T-cell (primary cell): ENCODE measurements at regions not wholly inside any gene's neighbourhood (a gene's known extent, or its start where the extent isn't known, plus 50 kb on each side); places are given as distances from the start of the nearest gene placed in this dataset.

Source experiments
- ATAC-seq, 4 experiments: fragments of 200-7000 bp in 3 of 4; fragments of 150-1000 bp in 1 of 4; cut with Tn5 transposase; replicated peaks in 1 of 4; 1 replicate in 3 of 4; 2 replicates in 1 of 4; pipeline ENCODE4 v1.10.0; 2021; ENCODE audit warnings: moderate library complexity in 3 of 4, mild to moderate bottlenecking in 2 of 4, moderate number of reproducible peaks in 1 of 4
- CTCF ChIA-PET, 2 donors: fragments of 300-600 bp; sonication (Branson Sonifier 250); formaldehyde crosslinking; loops; one replicate each; lab custom pipeline; 2022; ENCODE audit warnings: antibody characterized with exemption in 2 of 2; lab: Charles Lee
- POLR2A ChIA-PET, 2 donors: fragments of 300-600 bp; sonication (Branson Sonifier 250); formaldehyde crosslinking; loops; one replicate each; lab custom pipeline; 2022; ENCODE audit warnings: antibody characterized with exemption in 2 of 2; lab: Charles Lee
- DNase-seq, 35 experiments: peaks; one replicate each; pipeline versions ENCODE4 v3.0.0 to v3.0.0-alpha.2; 2013 to 2023
- H3K27ac ChIP-seq: one replicate; pipeline ENCODE4 v1.5.1; 2013; ENCODE audit warnings: low read length
- H3K27me3 ChIP-seq, 2 experiments: replicated peaks in 1 of 2; 1 replicate in 1 of 2; 2 replicates in 1 of 2; pipeline versions ENCODE4 v1.6.1 to v1.7.0; 2013; ENCODE audit warnings: low read length in 1 of 2, mixed read lengths in 1 of 2; ENCODE audit not compliant: control insufficient read depth in 2 of 2, insufficient read depth in 2 of 2; ENCODE audit errors: extremely low read depth in 1 of 2
- H3K36me3 ChIP-seq, 2 donors: 1 replicate in 1 of 2; 2 replicates in 1 of 2; pipeline versions ENCODE4 v1.6.1 to v1.7.0; 2013; ENCODE audit warnings: low read length in 1 of 2; ENCODE audit not compliant: control insufficient read depth in 2 of 2, insufficient read depth in 1 of 2; ENCODE audit errors: extremely low read depth in 1 of 2
- H3K4me1 ChIP-seq, 2 experiments: 1 replicate in 1 of 2; 2 replicates in 1 of 2; pipeline versions ENCODE4 v1.6.1 to v1.7.0; 2013; ENCODE audit warnings: low read length in 2 of 2, mixed read lengths in 1 of 2; ENCODE audit not compliant: insufficient read depth in 2 of 2, control insufficient read depth in 1 of 2; ENCODE audit errors: extremely low read depth in 1 of 2
- H3K4me3 ChIP-seq, 2 donors: 1 replicate in 1 of 2; 2 replicates in 1 of 2; pipeline versions ENCODE4 v1.5.1 to v1.7.0; 2013; ENCODE audit warnings: mild to moderate bottlenecking in 2 of 2, low read length in 1 of 2, moderate library complexity in 1 of 2; ENCODE audit not compliant: control insufficient read depth in 1 of 2; ENCODE audit errors: extremely low read depth in 1 of 2
- H3K9me3 ChIP-seq: 2 replicates; pipeline ENCODE4 v1.7.0; 2013
- H3K27ac Mint-ChIP-seq, 2 donors: one replicate each; pipeline ENCODE4 v1.8.0; 2020 to 2021; ENCODE audit warnings: mild to moderate bottlenecking in 2 of 2, mixed read lengths in 2 of 2
- H3K27me3 Mint-ChIP-seq, 2 donors: one replicate each; pipeline ENCODE4 v1.8.0; 2021 to 2022; ENCODE audit warnings: mixed read lengths in 2 of 2
- H3K36me3 Mint-ChIP-seq: one replicate; pipeline ENCODE4 v1.8.0; 2021; ENCODE audit warnings: mixed read lengths
- H3K4me1 Mint-ChIP-seq, 3 donors: one replicate each; pipeline ENCODE4 v1.8.0; 2020 to 2022; ENCODE audit warnings: mixed read lengths in 3 of 3, mild to moderate bottlenecking in 1 of 3
- H3K4me3 Mint-ChIP-seq, 3 donors: one replicate each; pipeline ENCODE4 v1.8.0; 2020 to 2022; ENCODE audit warnings: mild to moderate bottlenecking in 3 of 3, mixed read lengths in 3 of 3, moderate library complexity in 3 of 3
- H3K9me3 Mint-ChIP-seq, 3 donors: one replicate each; pipeline ENCODE4 v1.8.0; 2020 to 2022; ENCODE audit warnings: mixed read lengths in 3 of 3
- WGBS: methylation state at CpG from one replicate; pipeline ENCODE4 v1.1.5; 2013; ENCODE audit warnings: missing lambda C conversion rate; ENCODE audit not compliant: insufficient coverage; 5-methylcytosine and 5-hydroxymethylcytosine counted together

- Mint-ChIP-seq H3K27me3 (peaks cover 2 to 5% of the 10 kb centered on the region in 2 donors), H3K36me3 (no peaks in the 10 kb centered on the region), H3K27ac (no peak overlapping the region), H3K4me1 (no peaks in the 10 kb centered on the region), H3K9me3 (peaks cover 0 to 11% (median 1%) of the 10 kb centered on the region in 3 donors), H3K4me3 (no peak overlapping the region)
- H3K4me3 ChIP-seq: no peak overlapping the region
- H3K27me3 ChIP-seq: peaks cover 0 to 5% of the 10 kb centered on the region in 2 experiments
- WGBS: 63% methylated on average over 1 of the region's 6 CpGs
- DNase-seq: no peak
- POLR2A ChIA-PET: no interaction called here
- no peaks in the 10 kb centered on the region for H3K4me1 ChIP-seq
- no peak for ATAC-seq
- CTCF ChIA-PET: no interaction called here
- H3K27ac ChIP-seq: no peak overlapping the region
- no peaks in the 10 kb centered on the region for H3K9me3 ChIP-seq
- H3K36me3 ChIP-seq: no peaks in the 10 kb centered on the region
These were observed 454.2 kb upstream of the KLHL29 start for GRCh38 chr2:22930781-22931180.

- H3K27me3 Mint-ChIP-seq: peaks cover 2 to 4% of the 10 kb centered on the region in 2 donors
- CTCF ChIA-PET: no interaction called here
- H3K4me3 ChIP-seq: no peak overlapping the region
- ATAC-seq (no peak), DNase-seq (no peak)
- H3K27ac Mint-ChIP-seq: no peak overlapping the region
- peaks cover 0 to 5% of the 10 kb centered on the region in 2 experiments for H3K27me3 ChIP-seq
- no peaks in the 10 kb centered on the region for H3K4me1 Mint-ChIP-seq
- no peaks in the 10 kb centered on the region for H3K9me3 ChIP-seq
- POLR2A ChIA-PET: no interaction called here
- WGBS: 57% methylated on average over 1 of the region's 3 CpGs
- H3K36me3 ChIP-seq: no peaks in the 10 kb centered on the region
- no peak overlapping the region for H3K4me3 Mint-ChIP-seq
- no peaks in the 10 kb centered on the region for H3K36me3 Mint-ChIP-seq
- H3K27ac ChIP-seq: no peak overlapping the region
- H3K9me3 Mint-ChIP-seq: peaks cover 0 to 11% (median 0%) of the 10 kb centered on the region in 3 donors
- H3K4me1 ChIP-seq: no peaks in the 10 kb centered on the region
These were observed 452.7 kb upstream of the KLHL29 start for GRCh38 chr2:22932288-22932687.

- peaks cover 2 to 4% of the 10 kb centered on the region in 2 donors for H3K27me3 Mint-ChIP-seq
- H3K36me3 Mint-ChIP-seq: no peaks in the 10 kb centered on the region
- no peak overlapping the region for H3K4me3 ChIP-seq
- POLR2A ChIA-PET: no interaction called here
- CTCF ChIA-PET: no interaction called here
- no CpG with 5 or more reads among the region's 1 CpG for WGBS
- H3K36me3 ChIP-seq: no peaks in the 10 kb centered on the region
- H3K9me3 Mint-ChIP-seq: peaks cover 0 to 11% (median 0%) of the 10 kb centered on the region in 3 donors
- no peak overlapping the region for H3K4me3 Mint-ChIP-seq
- no peaks in the 10 kb centered on the region for H3K4me1 Mint-ChIP-seq
- H3K27ac Mint-ChIP-seq: no peak overlapping the region
- no peak overlapping the region for H3K27ac ChIP-seq
- H3K4me1 ChIP-seq: no peaks in the 10 kb centered on the region
- H3K9me3 ChIP-seq: no peaks in the 10 kb centered on the region
- no peak for ATAC-seq
- no peak for DNase-seq
- H3K27me3 ChIP-seq: peaks cover 0 to 5% of the 10 kb centered on the region in 2 experiments
These were observed 450.2 kb upstream of the KLHL29 start for GRCh38 chr2:22934747-22935146.

GRCh38 chr2:22942441-22942840 lies 442.5 kb upstream of the KLHL29 start:
- Histone ChIP-seq H3K36me3 (no peaks in the 10 kb centered on the region), H3K27ac (no peak overlapping the region), H3K9me3 (no peaks in the 10 kb centered on the region), H3K4me1 (no peaks in the 10 kb centered on the region), H3K27me3 (no peaks in the 10 kb centered on the region), H3K4me3 (no peak overlapping the region)
- H3K27me3 Mint-ChIP-seq: no peaks in the 10 kb centered on the region
- no peak for DNase-seq
- POLR2A ChIA-PET: no interaction called here
- no peak overlapping the region for H3K4me3 Mint-ChIP-seq
- 81% methylated on average over 5 of the region's 7 CpGs for WGBS
- H3K9me3 Mint-ChIP-seq: no peaks in the 10 kb centered on the region
- H3K27ac Mint-ChIP-seq: no peak overlapping the region
- CTCF ChIA-PET: no interaction called here
- no peak for ATAC-seq
- H3K4me1 Mint-ChIP-seq: no peaks in the 10 kb centered on the region
- H3K36me3 Mint-ChIP-seq: no peaks in the 10 kb centered on the region

DNA sequence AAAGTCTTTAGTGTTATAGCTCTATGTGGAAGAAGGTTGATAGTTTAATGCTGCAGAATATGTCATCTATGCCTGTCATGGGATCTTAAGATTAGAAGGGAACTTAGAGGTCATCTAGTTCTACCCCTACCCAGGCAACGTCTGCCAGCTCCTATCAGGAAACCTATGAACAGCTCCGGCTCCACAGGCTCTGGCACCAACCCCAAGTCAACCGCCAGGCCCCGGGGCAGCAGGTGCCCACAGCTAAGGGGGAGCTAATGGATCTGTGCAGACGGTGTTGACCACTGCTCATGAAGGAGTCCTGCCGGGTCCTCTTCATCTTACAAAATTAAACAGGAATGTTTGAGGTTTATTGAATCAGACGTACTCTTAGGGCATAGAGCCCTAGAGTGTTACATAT lies 440.8 kb upstream of the KLHL29 start:
- DNase-seq: no peak
- H3K4me3 ChIP-seq: no peak overlapping the region
- no peaks in the 10 kb centered on the region for H3K9me3 ChIP-seq
- ATAC-seq: no peak
- Mint-ChIP-seq H3K27me3 (no peaks in the 10 kb centered on the region), H3K4me3 (no peak overlapping the region), H3K9me3 (no peaks in the 10 kb centered on the region), H3K4me1 (no peaks in the 10 kb centered on the region), H3K27ac (no peak overlapping the region), H3K36me3 (no peaks in the 10 kb centered on the region)
- WGBS: 94% methylated on average over 3 of the region's 7 CpGs
- ChIA-PET POLR2A (no interaction called here), CTCF (no interaction called here)
- no peaks in the 10 kb centered on the region for H3K27me3 ChIP-seq
- no peaks in the 10 kb centered on the region for H3K4me1 ChIP-seq
- no peaks in the 10 kb centered on the region for H3K36me3 ChIP-seq
- no peak overlapping the region for H3K27ac ChIP-seq

GRCh38 chr2:22946553-22946952 lies 438.4 kb upstream of the KLHL29 start:
- DNase-seq: no peak
- H3K4me3 Mint-ChIP-seq: no peak overlapping the region
- POLR2A ChIA-PET: no interaction called here
- H3K9me3 Mint-ChIP-seq: no peaks in the 10 kb centered on the region
- Histone ChIP-seq H3K36me3 (no peaks in the 10 kb centered on the region), H3K9me3 (no peaks in the 10 kb centered on the region), H3K27ac (no peak overlapping the region), H3K4me3 (no peak overlapping the region), H3K27me3 (no peaks in the 10 kb centered on the region), H3K4me1 (no peaks in the 10 kb centered on the region)
- no peaks in the 10 kb centered on the region for H3K27me3 Mint-ChIP-seq
- CTCF ChIA-PET: no interaction called here
- ATAC-seq: no peak
- H3K4me1 Mint-ChIP-seq: no peaks in the 10 kb centered on the region
- H3K36me3 Mint-ChIP-seq: no peaks in the 10 kb centered on the region
- no peak overlapping the region for H3K27ac Mint-ChIP-seq
- 70% methylated on average over 1 of the region's 2 CpGs for whole genome bisulfite sequencing

DNA sequence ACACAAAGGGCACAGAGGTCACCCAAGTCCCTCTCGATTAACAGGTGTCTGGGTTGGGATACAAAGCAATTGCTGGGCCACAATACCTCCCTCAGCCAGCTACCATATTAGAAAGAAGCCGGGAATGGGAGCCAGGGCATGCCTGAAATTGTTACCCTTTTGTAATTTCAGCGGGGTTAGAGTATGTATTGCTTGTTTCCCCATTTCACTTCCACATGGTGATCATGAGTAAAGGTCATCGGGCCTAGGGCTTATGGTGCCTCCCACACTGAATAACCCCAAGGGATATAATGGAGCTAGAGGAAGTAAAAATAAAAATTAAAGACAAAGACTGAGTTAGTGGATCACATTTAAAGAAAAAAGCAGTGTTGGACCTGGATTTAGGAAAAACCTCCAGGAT lies 437.2 kb upstream of the KLHL29 start:
- WGBS: no CpG with 5 or more reads among the region's 4 CpGs
- Histone ChIP-seq H3K4me3 (no peak overlapping the region), H3K9me3 (no peaks in the 10 kb centered on the region), H3K27ac (no peak overlapping the region), H3K27me3 (no peaks in the 10 kb centered on the region), H3K4me1 (no peaks in the 10 kb centered on the region), H3K36me3 (no peaks in the 10 kb centered on the region)
- Mint-ChIP-seq H3K4me3 (no peak overlapping the region), H3K9me3 (no peaks in the 10 kb centered on the region), H3K36me3 (no peaks in the 10 kb centered on the region), H3K27ac (no peak overlapping the region), H3K4me1 (no peaks in the 10 kb centered on the region), H3K27me3 (no peaks in the 10 kb centered on the region)
- ChIA-PET CTCF (no interaction called here), POLR2A (no interaction called here)
- ATAC-seq (no peak), DNase-seq (no peak)
